ENCODE measurements at regions not wholly inside any gene's neighbourhood (a gene's known extent, or its start where the extent isn't known, plus 50 kb on each side); places are given as distances from the start of the nearest gene placed in this dataset.

DNA sequence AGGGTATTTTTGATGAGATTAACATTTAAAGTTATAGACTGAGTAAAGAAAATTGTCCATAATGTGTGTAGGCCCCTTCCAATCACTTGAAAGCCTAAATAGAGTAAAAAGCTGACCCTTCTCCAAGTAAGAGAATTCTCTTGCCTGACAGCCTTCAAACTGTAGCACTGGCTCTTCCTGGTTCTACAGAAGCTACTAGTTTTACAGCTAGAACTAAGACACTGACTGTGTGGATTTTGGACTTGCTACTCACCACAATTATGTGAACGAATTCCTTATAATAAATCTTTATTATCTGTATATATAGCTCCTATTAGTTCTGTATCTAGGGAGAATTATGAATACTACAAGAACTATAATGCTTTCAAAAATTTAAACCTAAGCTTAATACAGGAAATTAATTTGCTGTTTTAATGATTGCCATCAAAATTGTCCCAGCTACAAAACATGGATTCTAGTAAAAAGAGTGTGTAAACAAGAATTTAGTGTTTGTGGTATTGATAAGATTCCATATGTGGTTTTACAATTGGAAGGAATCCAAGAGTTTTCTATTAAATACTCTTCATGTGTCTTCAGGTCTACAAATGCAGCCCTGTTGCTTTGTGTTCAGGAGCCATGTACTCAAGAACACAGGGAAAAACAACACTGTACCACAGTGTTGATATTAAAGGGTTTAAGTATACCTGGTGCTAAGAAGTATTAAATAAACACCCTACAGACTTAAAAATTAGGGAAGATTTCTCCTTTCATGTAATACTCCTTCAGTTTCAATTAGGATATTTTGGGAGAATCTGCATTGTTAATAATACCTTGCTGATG, 366.5 kb downstream of the CXXC4 start:
- TF ChIP-seq, protein P1, sequence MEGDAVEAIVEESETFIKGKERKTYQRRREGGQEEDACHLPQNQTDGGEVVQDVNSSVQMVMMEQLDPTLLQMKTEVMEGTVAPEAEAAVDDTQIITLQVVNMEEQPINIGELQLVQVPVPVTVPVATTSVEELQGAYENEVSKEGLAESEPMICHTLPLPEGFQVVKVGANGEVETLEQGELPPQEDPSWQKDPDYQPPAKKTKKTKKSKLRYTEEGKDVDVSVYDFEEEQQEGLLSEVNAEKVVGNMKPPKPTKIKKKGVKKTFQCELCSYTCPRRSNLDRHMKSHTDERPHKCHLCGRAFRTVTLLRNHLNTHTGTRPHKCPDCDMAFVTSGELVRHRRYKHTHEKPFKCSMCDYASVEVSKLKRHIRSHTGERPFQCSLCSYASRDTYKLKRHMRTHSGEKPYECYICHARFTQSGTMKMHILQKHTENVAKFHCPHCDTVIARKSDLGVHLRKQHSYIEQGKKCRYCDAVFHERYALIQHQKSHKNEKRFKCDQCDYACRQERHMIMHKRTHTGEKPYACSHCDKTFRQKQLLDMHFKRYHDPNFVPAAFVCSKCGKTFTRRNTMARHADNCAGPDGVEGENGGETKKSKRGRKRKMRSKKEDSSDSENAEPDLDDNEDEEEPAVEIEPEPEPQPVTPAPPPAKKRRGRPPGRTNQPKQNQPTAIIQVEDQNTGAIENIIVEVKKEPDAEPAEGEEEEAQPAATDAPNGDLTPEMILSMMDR (IDR thresholded peaks at IDR 0.05): no peak
- no peak for TF ChIP-seq POLR2A (IDR thresholded peaks at IDR 0.05)

All from stomach (tissue), 4 donors.